OCI-LY3 (cell line): ENCODE measurements at regions not wholly inside any gene's neighbourhood (a gene's known extent, or its start where the extent isn't known, plus 50 kb on each side); places are given as distances from the start of the nearest gene placed in this dataset.

ENCODE experiments used
- H2AFZ ChIP-seq: fragments of 200-600, 300-600 bp; shearing (Covaris generic); 2 replicates; pipeline ENCODE4 v1.6.0; 2014; ENCODE audit warnings: antibody characterized with exemption, low read depth, low read length
- H3K27ac ChIP-seq: fragments of 200-600, 300-600 bp; sonication (generic); 2 replicates; pipeline ENCODE4 v1.5.1; 2014; ENCODE audit warnings: mild to moderate bottlenecking, low read length, moderate library complexity, mixed read lengths
- H3K27me3 ChIP-seq: fragments of 200-600, 300-600 bp; sonication (generic); 2 replicates; pipeline ENCODE4 v1.6.1; 2014; ENCODE audit warnings: low read depth, low read length, mixed read lengths
- H3K36me3 ChIP-seq: fragments of 200-600, 300-600 bp; sonication (generic); replicated peaks from 2 replicates; pipeline ENCODE3; 2014; ENCODE audit warnings: low read depth, low read length, mixed read lengths
- H3K4me1 ChIP-seq: fragments of 300-600, 200-600 bp; sonication (generic); 2 replicates; pipeline ENCODE4 v1.6.1; 2014; ENCODE audit warnings: low read length, mixed read lengths
- H3K4me2 ChIP-seq: fragments of 200-600, 300-600 bp; sonication (generic); 2 replicates; pipeline ENCODE4 v1.6.1; 2014; ENCODE audit warnings: low read length, mixed read lengths
- H3K4me3 ChIP-seq: fragments of 300-600, 200-600 bp; sonication (generic); 2 replicates; pipeline ENCODE4 v1.5.1; 2014; ENCODE audit warnings: antibody characterized with exemption, mild to moderate bottlenecking, low read length, moderate library complexity
- H3K79me2 ChIP-seq: fragments of 300-600, 200-600 bp; shearing (Covaris generic); 2 replicates; pipeline ENCODE4 v1.6.1; 2014; ENCODE audit warnings: mild to moderate bottlenecking, low read length, mixed read lengths
- H3K9ac ChIP-seq: fragments of 300-600, 200-600 bp; shearing (Covaris generic); 2 replicates; pipeline ENCODE4 v1.6.0; 2014; ENCODE audit warnings: mild to moderate bottlenecking, low read length, moderate library complexity
- H3K9me3 ChIP-seq: fragments of 200-600, 300-600 bp; shearing (Covaris generic); 2 replicates; pipeline ENCODE4 v1.6.1; 2014; ENCODE audit warnings: low read length, mixed read lengths; ENCODE audit not compliant: insufficient read depth
- H4K20me1 ChIP-seq: fragments of 200-600, 300-600 bp; sonication (generic); 2 replicates; pipeline ENCODE4 v1.6.1; 2016; ENCODE audit warnings: low read length, mixed read lengths; ENCODE audit not compliant: insufficient read depth
- CTCF ChIP-seq: fragments of 200-600, 300-600 bp; sonication (generic); IDR thresholded peaks from 2 replicates; pipeline ENCODE4 v1.5.1; 2014; ENCODE audit warnings: antibody characterized with exemption, low read length, low read depth
- EZH2phosphoT487 ChIP-seq: fragments of 200-600 bp; shearing (Covaris generic); IDR thresholded peaks from 2 replicates; pipeline ENCODE4 v1.6.1; 2018; ENCODE audit warnings: antibody characterized with exemption, mixed run types, low read depth

GRCh38 chrX:112945826-112946225, 105.2 kb upstream of the AMOT start:
- Histone ChIP-seq H3K36me3 (no peaks in the 10 kb centered on the region), H3K27ac (no peak overlapping the region), H3K9me3 (no peaks in the 10 kb centered on the region), H3K4me2 (no peak overlapping the region), H3K79me2 (no peaks in the 10 kb centered on the region), H3K9ac (no peak overlapping the region), H3K4me1 (peaks cover 3% of the 10 kb centered on the region; the same call in 1 of the 2 replicates), H4K20me1 (no peaks in the 10 kb centered on the region), H3K4me3 (no peak overlapping the region), H2AFZ (no peak overlapping the region), H3K27me3 (no peaks in the 10 kb centered on the region)
- TF ChIP-seq EZH2phosphoT487 (no peak), CTCF (no peak)

- Histone ChIP-seq H3K4me3 (peak overlapping the region; percentile 46), H3K9me3 (no peaks in the 10 kb centered on the region), H3K9ac (no peak overlapping the region), H3K4me2 (peak overlapping the region; percentile 68), H3K36me3 (no peaks in the 10 kb centered on the region), H3K27me3 (no peaks in the 10 kb centered on the region), H4K20me1 (no peaks in the 10 kb centered on the region), H2AFZ (peak overlapping the region; percentile 8; the same call in 1 of the 2 replicates), H3K27ac (no peak overlapping the region), H3K4me1 (peaks cover 3% of the 10 kb centered on the region; the same call in 1 of the 2 replicates), H3K79me2 (no peaks in the 10 kb centered on the region)
- TF ChIP-seq CTCF (peak; percentile 54), EZH2phosphoT487 (no peak)
Observed at GRCh38 chrX:112941209-112941837, 100.7 kb upstream of the AMOT start.

- no peaks in the 10 kb centered on the region for H3K27me3 ChIP-seq
- no peaks in the 10 kb centered on the region for H3K4me1 ChIP-seq
- no peaks in the 10 kb centered on the region for H4K20me1 ChIP-seq
- no peaks in the 10 kb centered on the region for H3K79me2 ChIP-seq
- H3K9ac ChIP-seq = no peak overlapping the region
- H3K9me3 ChIP-seq = no peaks in the 10 kb centered on the region
- H3K36me3 ChIP-seq = no peaks in the 10 kb centered on the region
- TF ChIP-seq EZH2phosphoT487 (no peak), CTCF (no peak)
- H3K4me2 ChIP-seq = no peak overlapping the region
- no peak overlapping the region for H3K4me3 ChIP-seq
- no peak overlapping the region for H2AFZ ChIP-seq
- no peak overlapping the region for H3K27ac ChIP-seq
Observed at GRCh38 chrX:112935029-112935428, 94.4 kb upstream of the AMOT start.

GRCh38 chrX:112931900-112932299, 91.3 kb upstream of the AMOT start:
- no peak overlapping the region for H3K4me2 ChIP-seq
- no peaks in the 10 kb centered on the region for H4K20me1 ChIP-seq
- no peak overlapping the region for H3K27ac ChIP-seq
- no peaks in the 10 kb centered on the region for H3K4me1 ChIP-seq
- H3K27me3 ChIP-seq = no peaks in the 10 kb centered on the region
- H3K36me3 ChIP-seq = no peaks in the 10 kb centered on the region
- no peak overlapping the region for H2AFZ ChIP-seq
- no peaks in the 10 kb centered on the region for H3K79me2 ChIP-seq
- H3K4me3 ChIP-seq = no peak overlapping the region
- H3K9me3 ChIP-seq = no peaks in the 10 kb centered on the region
- TF ChIP-seq EZH2phosphoT487 (no peak), CTCF (no peak)
- no peak overlapping the region for H3K9ac ChIP-seq
